ENCODE measurements at regions not wholly inside any gene's neighbourhood (a gene's known extent, or its start where the extent isn't known, plus 50 kb on each side); places are given as distances from the start of the nearest gene placed in this dataset.
A peak's percentile ranks its signal among the peaks of the same experiment; 100 is the strongest.

GRCh38 chr15:69718916-69719315 lies 266.3 kb downstream of the RPLP1 start:
- DNase-seq = no peak

GRCh38 chr15:69719527-69720240 lies 267.1 kb downstream of the RPLP1 start:
- DNase-seq = no peak

- no peak for DNase-seq
Measured at GRCh38 chr15:69720536-69720935, 267.9 kb downstream of the RPLP1 start.

GRCh38 chr15:69722924-69723323 lies 270.3 kb downstream of the RPLP1 start:
- DNase-seq = no peak

- DNase-seq = peak; percentile 22 to 27
Measured at GRCh38 chr15:69723404-69724096, 270.9 kb downstream of the RPLP1 start.

- no peak for DNase-seq
Measured at GRCh38 chr15:69724333-69724732, 271.7 kb downstream of the RPLP1 start.

GRCh38 chr15:69725275-69725674 lies 272.7 kb downstream of the RPLP1 start:
- no peak for DNase-seq

- no peak for DNase-seq
Measured at GRCh38 chr15:69725957-69726356, 273.3 kb downstream of the RPLP1 start.

GRCh38 chr15:69727121-69727924 lies 274.7 kb downstream of the RPLP1 start:
- no peak for DNase-seq

- DNase-seq = no peak
Measured at GRCh38 chr15:69729167-69729748, 276.6 kb downstream of the RPLP1 start.

GRCh38 chr15:69730281-69731080 lies 277.9 kb downstream of the RPLP1 start:
- no peak for DNase-seq

GRCh38 chr15:69731081-69731330 lies 278.4 kb downstream of the RPLP1 start:
- no peak for DNase-seq

- DNase-seq = no peak
Measured at GRCh38 chr15:69731581-69731980, 279.0 kb downstream of the RPLP1 start.

- no peak for DNase-seq
Measured at GRCh38 chr15:69732133-69732532, 279.5 kb downstream of the RPLP1 start.

GRCh38 chr15:69734699-69735098 lies 282.1 kb downstream of the RPLP1 start:
- DNase-seq = no peak

GRCh38 chr15:69735121-69735520 lies 282.5 kb downstream of the RPLP1 start:
- no peak for DNase-seq

- DNase-seq = no peak
Measured at GRCh38 chr15:69736161-69736560, 283.5 kb downstream of the RPLP1 start.

GRCh38 chr15:69737916-69738315 lies 285.3 kb downstream of the RPLP1 start:
- no peak for DNase-seq

GRCh38 chr15:69740684-69741083 lies 288.1 kb downstream of the RPLP1 start:
- no peak for DNase-seq

GRCh38 chr15:69742361-69742760 lies 289.7 kb downstream of the RPLP1 start:
- no peak for DNase-seq

- no peak for DNase-seq
Measured at GRCh38 chr15:69743091-69743490, 290.5 kb downstream of the RPLP1 start.

- no peak for DNase-seq
Measured at GRCh38 chr15:69744391-69745162, 292.0 kb downstream of the RPLP1 start.
